GM12872 (cell line): ENCODE measurements at regions not wholly inside any gene's neighbourhood (a gene's known extent, or its start where the extent isn't known, plus 50 kb on each side); places are given as distances from the start of the nearest gene placed in this dataset.

Experiments
- TF ChIP-seq, protein P1 (sequence below): IDR thresholded peaks from 3 replicates; pipeline ENCODE4 v1.5.1; 2011; ENCODE audit warnings: low read depth, mild to moderate bottlenecking, low read length, moderate library complexity; ENCODE audit not compliant: insufficient read depth

DNA sequence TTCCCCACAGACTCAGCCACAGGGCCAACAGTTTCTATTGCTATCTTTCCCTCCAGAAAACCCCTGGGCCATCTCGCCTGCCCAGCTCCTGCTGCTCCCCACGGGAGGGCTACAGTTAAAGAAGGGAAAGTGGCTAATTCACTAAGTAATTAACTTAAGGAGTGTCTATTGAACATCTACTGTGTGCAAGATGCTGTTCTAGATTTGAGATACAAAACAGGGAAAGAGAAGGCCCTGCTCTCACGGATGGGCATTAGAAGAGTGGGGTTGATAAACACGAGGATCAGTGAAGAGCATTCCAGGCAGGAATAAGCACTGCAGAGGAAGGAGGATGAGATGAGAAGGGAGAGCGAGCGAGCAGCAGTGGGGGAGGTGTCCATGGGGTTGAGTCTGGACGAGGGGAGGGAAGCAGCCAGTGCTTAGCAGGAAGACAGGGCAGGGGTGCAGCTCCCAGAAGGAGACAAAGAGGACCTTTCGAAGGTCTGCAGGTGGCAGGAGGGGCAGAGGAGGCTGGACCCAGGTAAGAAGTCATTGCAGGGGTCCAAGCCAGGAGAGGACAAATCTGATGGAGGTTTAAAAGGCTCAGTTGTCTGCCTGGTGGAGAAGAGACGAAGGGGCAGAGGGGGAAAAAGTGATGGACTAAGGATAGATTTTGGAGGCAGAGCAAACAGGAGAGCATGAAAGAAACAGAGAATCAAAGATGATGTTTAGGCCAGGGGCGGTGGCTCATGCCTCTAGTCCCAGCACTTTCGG lies 64.7 kb downstream of the KLF15 start:
- TF ChIP-seq, protein P1, sequence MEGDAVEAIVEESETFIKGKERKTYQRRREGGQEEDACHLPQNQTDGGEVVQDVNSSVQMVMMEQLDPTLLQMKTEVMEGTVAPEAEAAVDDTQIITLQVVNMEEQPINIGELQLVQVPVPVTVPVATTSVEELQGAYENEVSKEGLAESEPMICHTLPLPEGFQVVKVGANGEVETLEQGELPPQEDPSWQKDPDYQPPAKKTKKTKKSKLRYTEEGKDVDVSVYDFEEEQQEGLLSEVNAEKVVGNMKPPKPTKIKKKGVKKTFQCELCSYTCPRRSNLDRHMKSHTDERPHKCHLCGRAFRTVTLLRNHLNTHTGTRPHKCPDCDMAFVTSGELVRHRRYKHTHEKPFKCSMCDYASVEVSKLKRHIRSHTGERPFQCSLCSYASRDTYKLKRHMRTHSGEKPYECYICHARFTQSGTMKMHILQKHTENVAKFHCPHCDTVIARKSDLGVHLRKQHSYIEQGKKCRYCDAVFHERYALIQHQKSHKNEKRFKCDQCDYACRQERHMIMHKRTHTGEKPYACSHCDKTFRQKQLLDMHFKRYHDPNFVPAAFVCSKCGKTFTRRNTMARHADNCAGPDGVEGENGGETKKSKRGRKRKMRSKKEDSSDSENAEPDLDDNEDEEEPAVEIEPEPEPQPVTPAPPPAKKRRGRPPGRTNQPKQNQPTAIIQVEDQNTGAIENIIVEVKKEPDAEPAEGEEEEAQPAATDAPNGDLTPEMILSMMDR = no peak

DNA sequence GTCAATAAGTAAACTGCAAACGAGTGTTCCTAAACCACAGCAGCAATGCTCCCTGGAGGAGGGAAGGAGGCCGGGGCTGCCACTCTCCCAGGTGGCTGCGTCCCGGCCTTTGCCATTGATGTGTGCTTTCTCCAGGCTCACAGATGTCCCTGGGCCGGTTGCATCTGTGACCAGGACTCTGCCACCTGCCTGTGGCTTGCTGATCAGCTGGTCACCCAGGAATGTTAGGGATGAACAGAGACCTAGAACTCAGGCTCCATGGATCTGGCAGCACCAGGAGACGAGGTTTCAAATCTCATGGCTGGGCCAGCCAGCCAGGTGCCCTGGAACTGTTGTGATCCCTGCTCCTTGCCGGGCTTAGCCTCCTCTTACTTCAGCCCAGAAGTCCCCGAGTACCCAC lies 65.7 kb downstream of the KLF15 start:
- TF ChIP-seq, protein P1 = no peak

DNA sequence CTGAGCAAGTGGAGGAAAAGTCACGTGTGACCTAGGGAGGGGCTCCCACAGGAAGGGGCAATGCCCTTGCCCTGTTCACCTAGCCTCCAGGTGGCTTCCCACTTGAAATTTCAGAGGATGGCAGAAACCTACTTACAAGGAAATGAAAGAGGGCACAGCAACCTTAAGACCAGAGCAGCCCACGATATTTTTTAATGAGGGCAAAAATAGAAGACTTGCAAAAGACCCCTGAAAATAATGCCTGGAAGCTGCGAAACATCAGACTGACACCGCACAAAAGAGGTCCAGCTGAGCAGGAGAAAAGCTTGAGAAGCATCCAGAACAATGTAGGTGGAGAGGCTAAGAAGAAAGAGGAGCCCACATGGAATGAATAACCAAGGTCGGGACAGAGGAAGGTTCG lies 66.1 kb downstream of the KLF15 start:
- TF ChIP-seq, protein P1 = no peak

DNA sequence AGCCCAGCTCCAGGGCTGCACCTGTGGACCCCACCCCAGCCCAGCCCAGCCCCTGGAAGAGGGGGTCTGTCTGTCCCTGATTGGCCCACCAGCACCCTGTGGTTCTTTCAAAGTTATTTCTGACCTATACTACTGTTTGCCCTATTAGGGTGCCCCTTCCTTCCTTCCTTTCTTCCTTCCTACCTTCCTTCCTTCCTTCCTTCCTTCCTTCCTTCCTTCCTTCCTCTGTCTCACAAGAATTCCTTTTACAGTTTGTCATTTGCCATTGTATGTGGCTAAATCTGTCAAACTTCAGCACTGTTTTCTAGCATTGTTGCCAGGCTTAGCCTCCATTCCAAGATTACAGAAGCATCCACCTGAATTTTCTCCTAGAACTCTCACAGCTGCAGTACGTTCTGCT lies 66.9 kb downstream of the KLF15 start:
- TF ChIP-seq, protein P1 = no peak

DNA sequence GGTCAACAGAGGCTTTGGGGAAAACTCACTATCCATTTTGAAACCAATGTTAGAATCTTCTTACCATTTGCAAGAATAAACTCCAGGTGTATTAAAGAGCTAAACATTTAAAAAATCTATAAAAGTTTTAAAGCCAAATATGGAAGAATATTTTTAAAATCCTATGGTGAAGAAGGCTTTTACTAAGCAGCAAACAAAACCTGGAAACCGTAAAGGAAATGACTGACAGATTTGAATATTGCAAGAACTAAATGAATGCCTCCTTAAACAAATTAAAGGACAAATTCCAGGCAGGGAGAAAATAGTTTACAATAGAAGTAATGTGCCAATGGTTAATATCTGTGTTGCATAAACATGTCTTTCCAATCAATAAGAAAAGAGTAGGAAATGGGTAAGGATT lies 68.1 kb downstream of the KLF15 start:
- TF ChIP-seq, protein P1 = no peak

DNA sequence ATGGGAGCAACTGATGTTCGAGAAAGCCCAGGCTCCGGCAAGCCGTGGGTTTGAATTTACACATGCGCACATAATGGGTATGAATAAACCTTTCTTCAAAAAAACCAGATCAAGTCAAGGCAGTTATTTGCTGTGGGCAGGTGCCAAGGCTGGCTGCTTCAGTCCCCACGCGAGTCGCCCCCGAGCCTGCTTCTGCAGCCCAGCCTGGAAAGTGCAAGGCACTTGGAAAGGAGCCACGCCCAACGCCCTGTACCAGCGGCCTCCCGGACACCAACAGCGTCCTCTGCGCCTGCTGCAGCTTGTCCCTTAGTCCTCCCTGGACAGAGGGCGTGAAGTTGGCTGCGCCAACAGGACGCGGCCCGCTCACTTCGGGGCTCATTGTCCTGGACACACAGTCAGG lies 68.9 kb downstream of the KLF15 start:
- TF ChIP-seq, protein P1 = no peak

DNA sequence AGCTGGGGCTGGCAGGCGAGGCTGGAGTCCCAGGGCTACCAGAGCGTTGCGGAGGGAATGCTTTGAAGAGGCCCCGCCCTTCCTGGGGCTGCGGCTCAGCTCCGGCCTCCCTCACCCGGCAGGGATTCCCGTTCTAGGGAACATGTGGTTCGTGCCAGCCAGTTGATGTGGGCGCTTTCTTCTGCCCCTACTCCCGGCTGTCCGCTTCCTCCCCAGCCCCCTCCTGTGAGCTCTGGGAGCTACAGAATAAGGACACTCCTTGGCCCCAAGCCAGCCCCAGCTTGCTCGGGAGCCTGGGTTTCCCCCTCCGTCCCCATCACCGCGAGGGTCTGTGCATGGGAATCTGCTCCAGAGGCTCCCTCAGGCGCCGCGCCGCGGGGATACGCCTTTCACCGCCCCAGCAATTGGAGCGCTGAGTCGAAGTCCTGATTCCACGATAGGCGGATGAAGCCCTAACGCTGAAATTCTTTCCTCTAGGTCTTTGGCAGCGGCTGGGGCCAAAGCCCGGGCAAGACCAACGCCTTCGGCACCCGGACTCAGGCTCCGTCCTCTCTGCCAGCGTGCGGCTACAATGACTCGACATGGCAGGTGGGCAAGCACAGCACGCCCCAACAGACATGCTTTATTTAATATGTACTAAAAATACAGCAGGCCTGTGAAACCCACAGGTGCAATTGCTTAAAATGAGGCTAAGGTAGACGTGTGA lies 69.5 kb downstream of the KLF15 start:
- TF ChIP-seq, protein P1 = no peak
